Spinal cord (tissue), 9 donors: ENCODE measurements at regions not wholly inside any gene's neighbourhood (a gene's known extent, or its start where the extent isn't known, plus 50 kb on each side); places are given as distances from the start of the nearest gene placed in this dataset.
A peak's percentile ranks its signal among the peaks of the same experiment; 100 is the strongest.

Experiments used
- DNase-seq, 6 donors: peaks; one replicate each; pipeline versions ENCODE4 v3.0.0 to v3.0.0-alpha.2; 2013 to 2015; ENCODE audit warnings: low spot score in 6 of 6, low read depth in 4 of 6
- H3K27ac ChIP-seq: one replicate; pipeline ENCODE4 v1.5.1; 2013; ENCODE audit warnings: low read depth, low read length, control low read depth
- H3K27me3 ChIP-seq: one replicate; pipeline ENCODE4 v1.6.1; 2013; ENCODE audit warnings: low read length; ENCODE audit not compliant: control insufficient read depth, insufficient read depth
- H3K36me3 ChIP-seq: one replicate; pipeline ENCODE4 v1.6.1; 2013; ENCODE audit warnings: low read length; ENCODE audit not compliant: control insufficient read depth, insufficient read depth
- H3K4me1 ChIP-seq: one replicate; pipeline ENCODE4 v1.6.1; 2013; ENCODE audit warnings: low read length; ENCODE audit not compliant: control insufficient read depth, insufficient read depth
- H3K4me3 ChIP-seq: one replicate; pipeline ENCODE4 v1.5.1; 2013; ENCODE audit warnings: low read depth, low read length, control low read depth
- H3K9me3 ChIP-seq: one replicate; pipeline ENCODE4 v1.6.1; 2013; ENCODE audit warnings: low read length; ENCODE audit not compliant: control insufficient read depth, insufficient read depth
- WGBS: methylation state at CpG from one replicate; pipeline ENCODE4 v1.1.5; 2013; ENCODE audit warnings: missing lambda C conversion rate; ENCODE audit not compliant: insufficient coverage; 5-methylcytosine and 5-hydroxymethylcytosine counted together
- donor health status: healthy.

- H3K27me3 ChIP-seq, result no peaks in the 10 kb centered on the region
- DNase-seq, result no peak
- H3K27ac ChIP-seq, result no peak overlapping the region
- H3K4me3 ChIP-seq, result no peak overlapping the region
- no peaks in the 10 kb centered on the region for H3K4me1 ChIP-seq
- H3K36me3 ChIP-seq, result no peaks in the 10 kb centered on the region
- peaks cover 2% of the 10 kb centered on the region for H3K9me3 ChIP-seq
Measured at GRCh38 chr6:81575442-81575841, 177.0 kb downstream of the TENT5A start.

DNA sequence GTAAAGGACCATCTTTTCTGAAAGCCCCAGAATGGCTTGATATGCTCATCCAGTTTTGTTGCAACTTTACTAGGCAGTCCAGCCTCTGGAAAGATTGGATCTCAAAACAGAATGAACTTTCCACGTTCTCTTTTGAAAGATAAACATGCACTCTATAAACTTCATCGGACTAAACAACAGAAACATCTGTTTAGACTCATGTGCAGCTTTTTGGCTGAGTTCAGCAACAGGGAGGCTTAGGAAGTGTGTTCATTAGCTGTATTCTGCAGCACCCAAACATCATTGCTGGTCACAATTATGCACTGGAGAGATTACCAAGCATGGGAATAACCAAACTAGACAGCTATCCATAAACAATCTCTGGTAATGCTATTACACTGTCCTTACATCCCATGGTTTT is 180.5 kb downstream of the TENT5A start:
- Histone ChIP-seq H3K9me3 (no peaks in the 10 kb centered on the region), H3K27ac (no peak overlapping the region), H3K4me3 (no peak overlapping the region), H3K36me3 (no peaks in the 10 kb centered on the region), H3K4me1 (no peaks in the 10 kb centered on the region), H3K27me3 (no peaks in the 10 kb centered on the region)
- DNase-seq, result no peak
- 63% methylated on average over 1 of the region's 2 CpGs for WGBS

- H3K4me1 ChIP-seq, result no peaks in the 10 kb centered on the region
- WGBS, result 89% methylated on average over 1 of the region's 1 CpG
- DNase-seq, result no peak
- no peaks in the 10 kb centered on the region for H3K27me3 ChIP-seq
- no peaks in the 10 kb centered on the region for H3K9me3 ChIP-seq
- H3K36me3 ChIP-seq, result no peaks in the 10 kb centered on the region
- H3K27ac ChIP-seq, result no peak overlapping the region
- no peak overlapping the region for H3K4me3 ChIP-seq
Measured at GRCh38 chr6:81570681-81571080, 181.8 kb downstream of the TENT5A start.

DNA sequence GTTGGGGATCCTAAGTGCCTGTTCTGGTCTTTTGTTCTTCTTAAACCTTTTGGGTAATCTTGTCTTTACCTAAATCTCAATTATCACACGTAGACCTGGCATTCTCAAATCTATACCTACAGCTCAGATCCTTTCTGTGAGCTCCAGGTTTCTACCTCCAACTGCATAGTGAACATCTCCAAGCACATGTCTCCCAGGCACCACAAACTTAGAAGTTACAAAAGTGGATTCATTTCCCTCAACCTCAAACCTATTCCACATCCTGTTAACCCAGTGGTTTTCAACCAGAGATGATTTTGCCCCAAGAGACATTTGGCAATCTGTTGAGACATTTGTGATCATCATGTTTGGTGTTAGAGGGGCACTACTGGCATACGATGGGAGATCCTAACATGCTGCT is 183.5 kb downstream of the TENT5A start:
- WGBS, result 67% methylated on average over 1 of the region's 2 CpGs
- Histone ChIP-seq H3K4me3 (no peak overlapping the region), H3K9me3 (no peaks in the 10 kb centered on the region), H3K4me1 (no peaks in the 10 kb centered on the region), H3K27me3 (no peaks in the 10 kb centered on the region), H3K36me3 (no peaks in the 10 kb centered on the region), H3K27ac (no peak overlapping the region)
- DNase-seq, result no peak

GRCh38 chr6:81565071-81565470 is 187.4 kb downstream of the TENT5A start:
- Histone ChIP-seq H3K9me3 (no peaks in the 10 kb centered on the region), H3K4me1 (no peaks in the 10 kb centered on the region), H3K27ac (no peak overlapping the region), H3K36me3 (no peaks in the 10 kb centered on the region), H3K4me3 (no peak overlapping the region), H3K27me3 (no peaks in the 10 kb centered on the region)
- no CpG with 5 or more reads among the region's 2 CpGs for WGBS
- DNase-seq, result peak in 1 of 6 donors; percentile 18

DNA sequence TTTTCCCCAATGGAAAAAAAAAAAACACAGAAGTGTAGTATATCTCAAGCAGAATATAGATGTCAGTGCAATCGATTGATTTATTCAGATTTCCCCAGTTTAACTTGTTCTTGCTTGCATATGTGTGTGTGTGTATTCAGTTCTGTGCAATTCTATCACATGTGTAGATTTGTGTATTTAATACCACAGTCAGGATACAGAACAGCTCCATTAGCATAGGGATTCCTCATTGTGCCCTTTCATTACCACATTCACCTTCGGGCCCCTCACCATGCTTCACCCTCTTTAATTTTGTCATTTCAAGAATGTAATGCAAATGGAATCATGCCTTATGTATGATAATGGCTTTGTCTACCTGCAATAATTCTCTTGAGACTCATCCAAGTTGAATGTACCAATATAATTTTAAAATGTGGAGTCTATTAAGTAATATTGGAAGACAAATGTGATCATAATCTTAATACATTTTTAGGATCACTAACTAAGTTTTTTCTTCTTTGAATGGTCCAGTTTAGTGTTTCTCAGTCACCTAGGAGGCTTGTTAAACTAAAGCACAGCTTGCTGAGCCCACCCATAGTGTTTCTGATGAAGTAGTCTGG is 187.9 kb downstream of the TENT5A start:
- no CpG with 5 or more reads among the region's 2 CpGs for WGBS
- H3K4me3 ChIP-seq, result no peak overlapping the region
- DNase-seq, result peak in 1 of 6 donors; percentile 58

DNA sequence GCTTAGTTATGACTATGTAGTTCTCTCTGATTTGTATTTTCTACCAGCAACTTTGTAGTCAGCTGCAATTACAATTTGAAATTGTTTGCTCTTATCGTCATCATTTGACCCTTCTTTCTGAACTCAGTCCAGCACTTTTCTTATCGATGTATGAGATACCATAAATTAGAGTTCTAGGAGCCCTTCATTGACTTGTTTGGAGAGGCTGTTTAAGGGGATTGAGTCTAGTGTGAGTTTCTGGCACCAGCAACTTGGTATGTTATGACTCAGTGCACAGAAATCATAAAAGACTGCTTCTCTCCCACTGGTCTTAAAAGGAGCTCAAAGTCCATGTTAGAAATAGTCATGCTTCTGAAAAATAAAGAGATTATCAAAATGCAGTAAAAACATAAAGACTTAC is 190.3 kb downstream of the TENT5A start:
- H3K9me3 ChIP-seq, result no peaks in the 10 kb centered on the region

More for the DNA sequence above, 187.9 kb downstream of the TENT5A start:
- Histone ChIP-seq H3K36me3 (no peaks in the 10 kb centered on the region), H3K27ac (no peak overlapping the region), H3K27me3 (no peaks in the 10 kb centered on the region), H3K9me3 (no peaks in the 10 kb centered on the region), H3K4me1 (no peaks in the 10 kb centered on the region)

GRCh38 chr6:81561731-81562130 is 190.8 kb downstream of the TENT5A start:
- H3K27ac ChIP-seq, result no peak overlapping the region
- H3K36me3 ChIP-seq, result no peaks in the 10 kb centered on the region
- no peaks in the 10 kb centered on the region for H3K27me3 ChIP-seq
- no peak for DNase-seq
- no CpG with 5 or more reads among the region's 2 CpGs for WGBS
- H3K4me1 ChIP-seq, result no peaks in the 10 kb centered on the region
- H3K9me3 ChIP-seq, result no peaks in the 10 kb centered on the region
- no peak overlapping the region for H3K4me3 ChIP-seq

More for the DNA sequence above, 190.3 kb downstream of the TENT5A start:
- H3K4me3 ChIP-seq, result no peak overlapping the region
- H3K4me1 ChIP-seq, result no peaks in the 10 kb centered on the region
- peak in 1 of 6 donors; percentile 8 for DNase-seq
- H3K27ac ChIP-seq, result peak overlapping the region; percentile 17
- no peaks in the 10 kb centered on the region for H3K27me3 ChIP-seq
- WGBS, result no CpG with 5 or more reads among the region's 2 CpGs
- H3K36me3 ChIP-seq, result no peaks in the 10 kb centered on the region

- no peaks in the 10 kb centered on the region for H3K9me3 ChIP-seq
- H3K27ac ChIP-seq, result no peak overlapping the region
- no peak overlapping the region for H3K4me3 ChIP-seq
- no peaks in the 10 kb centered on the region for H3K36me3 ChIP-seq
- no peaks in the 10 kb centered on the region for H3K4me1 ChIP-seq
- no peaks in the 10 kb centered on the region for H3K27me3 ChIP-seq
- WGBS, result 100% methylated on average over 1 of the region's 2 CpGs
- DNase-seq, result no peak
Measured at GRCh38 chr6:81561071-81561564, 191.4 kb downstream of the TENT5A start.

- H3K9me3 ChIP-seq, result no peaks in the 10 kb centered on the region
- H3K27ac ChIP-seq, result no peak overlapping the region
- H3K27me3 ChIP-seq, result no peaks in the 10 kb centered on the region
- H3K4me1 ChIP-seq, result no peaks in the 10 kb centered on the region
- no peaks in the 10 kb centered on the region for H3K36me3 ChIP-seq
- no peak overlapping the region for H3K4me3 ChIP-seq
- DNase-seq, result no peak
- WGBS, result no CpG with 5 or more reads among the region's 1 CpG
Measured at GRCh38 chr6:81557811-81558210, 194.7 kb downstream of the TENT5A start.
